SHP77 treated with DMSO at 0.1 percent for 48 hours (cell line): ENCODE measurements at regions not wholly inside any gene's neighbourhood (a gene's known extent, or its start where the extent isn't known, plus 50 kb on each side); places are given as distances from the start of the nearest gene placed in this dataset.
"Not testable (repeated sequence)": the region's sequence is repeated elsewhere in the genome, so short reads cannot be mapped to it uniquely, and the experiment has no call there.

Experiments
- DNase-seq: peaks from one replicate; lab custom pipeline; 2025; lab: John Stamatoyannopoulos, UW

DNA sequence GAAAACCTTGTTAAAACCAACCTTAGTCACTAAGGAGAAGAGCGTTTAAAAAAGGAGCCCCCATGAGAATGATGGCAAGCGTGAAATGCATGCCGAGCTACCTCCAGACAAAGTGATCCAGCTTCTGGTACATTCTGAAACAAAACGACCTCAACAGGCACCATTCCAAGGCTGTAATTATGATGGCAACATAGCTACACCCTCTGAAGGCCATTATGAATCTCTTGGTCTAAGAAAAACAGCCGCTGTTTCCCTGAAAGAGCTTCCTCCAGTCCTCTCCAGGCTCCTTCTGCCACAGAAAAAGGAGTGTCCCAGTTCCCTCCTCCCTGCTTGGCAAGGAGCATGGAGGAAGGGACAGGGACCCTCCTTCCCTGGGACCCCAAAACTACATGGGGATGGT, 50.0 kb upstream of the ABLIM1 start:
- DNase-seq = no peak

DNA sequence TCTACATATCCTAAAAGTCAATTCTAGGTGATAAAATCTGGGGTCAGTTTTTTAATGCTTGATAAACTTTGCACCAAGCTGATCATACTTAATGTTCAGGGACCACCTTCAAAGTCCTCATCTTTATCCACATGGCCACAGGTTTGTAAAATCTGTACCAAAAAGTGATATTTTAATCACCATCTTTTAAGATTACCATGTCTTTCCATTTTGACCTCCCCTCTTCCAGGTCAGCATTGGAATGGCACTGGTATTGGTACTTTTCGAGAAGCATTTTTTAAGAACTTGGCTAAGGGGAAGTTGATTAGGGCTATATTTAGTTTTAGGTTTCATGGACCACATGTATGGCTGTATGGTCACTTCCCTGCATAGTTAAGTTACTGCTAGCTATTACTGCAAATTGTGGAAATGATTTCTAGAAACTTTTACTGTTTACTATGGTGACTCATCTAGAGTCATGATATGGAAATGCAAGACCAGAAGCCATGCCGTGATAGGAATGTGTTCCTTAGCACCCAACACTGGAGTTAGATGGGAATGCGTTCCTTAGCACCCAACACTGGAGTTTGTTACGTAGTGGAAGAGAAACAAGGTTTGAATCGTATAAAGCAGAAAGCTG, 50.8 kb upstream of the ABLIM1 start:
- DNase-seq = no peak

DNA sequence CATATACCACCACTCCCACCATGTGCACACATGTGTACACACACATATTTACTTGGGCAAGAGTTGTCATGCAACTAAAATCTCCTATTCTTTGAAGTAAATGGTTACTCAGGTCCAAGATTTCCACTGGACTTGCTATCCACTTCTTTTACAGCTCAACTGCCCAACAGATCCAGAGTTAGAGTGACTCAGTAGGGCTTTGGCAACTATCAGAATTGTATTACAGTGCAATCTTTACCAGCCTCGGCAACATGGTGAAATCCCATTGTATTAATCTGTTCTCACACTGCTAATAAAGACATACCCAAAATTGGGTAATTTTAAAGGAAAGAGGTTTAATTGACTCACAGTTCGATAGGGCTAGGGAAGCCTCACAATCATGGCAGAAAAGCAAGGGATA, 51.9 kb upstream of the ABLIM1 start:
- DNase-seq = no peak

DNA sequence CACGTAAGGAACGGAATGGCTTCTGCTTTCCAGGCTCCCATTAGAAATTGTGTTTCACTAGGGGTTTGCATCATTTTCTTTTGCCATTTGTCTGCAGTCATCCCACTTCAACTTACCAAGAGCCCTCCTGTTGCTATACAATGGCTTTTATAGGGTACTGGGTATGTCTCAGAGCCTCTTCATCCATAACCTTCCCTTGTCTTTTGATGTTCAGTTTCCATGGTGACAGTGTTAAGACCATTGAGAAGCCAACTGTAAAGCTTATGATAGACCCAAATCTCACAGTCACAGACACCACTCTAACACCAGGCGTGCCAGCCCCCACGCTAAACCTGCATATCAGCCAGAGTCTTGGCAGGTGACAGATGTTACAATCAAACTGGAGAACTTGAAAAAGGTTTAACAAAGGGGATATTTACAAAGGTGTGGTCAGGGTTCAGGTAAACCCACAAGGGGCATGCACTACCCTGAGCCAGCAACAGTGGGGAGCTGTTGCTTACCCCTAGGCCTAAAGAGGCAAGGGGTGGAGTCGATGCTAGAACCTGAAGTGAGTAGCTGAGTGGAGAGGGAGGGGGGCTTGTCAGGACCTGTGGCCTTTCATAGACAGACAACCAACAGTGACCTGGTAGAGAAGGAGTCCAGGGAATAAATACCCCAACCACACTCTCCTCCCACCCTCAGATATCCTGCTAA, 53.2 kb upstream of the ABLIM1 start:
- no peak for DNase-seq

DNA sequence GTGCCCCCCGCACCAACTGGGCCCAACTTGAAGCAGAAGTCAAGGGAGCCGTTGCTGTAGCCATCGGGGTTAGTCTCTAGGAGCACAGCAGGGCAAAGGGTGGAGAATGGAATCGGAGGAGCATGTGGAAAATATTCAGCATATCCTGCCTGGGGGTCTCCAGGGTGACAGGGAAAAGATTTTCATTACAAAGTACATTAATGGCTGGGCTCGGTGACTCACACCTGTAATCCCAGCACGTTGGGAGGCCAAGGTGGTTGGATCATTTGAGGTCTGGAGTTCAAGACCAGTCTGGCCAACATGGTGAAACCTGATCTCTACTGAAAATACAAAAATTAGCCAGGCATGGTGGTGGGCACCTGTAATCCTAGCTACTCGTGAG, 53.8 kb upstream of the ABLIM1 start:
- DNase-seq = no peak

DNA sequence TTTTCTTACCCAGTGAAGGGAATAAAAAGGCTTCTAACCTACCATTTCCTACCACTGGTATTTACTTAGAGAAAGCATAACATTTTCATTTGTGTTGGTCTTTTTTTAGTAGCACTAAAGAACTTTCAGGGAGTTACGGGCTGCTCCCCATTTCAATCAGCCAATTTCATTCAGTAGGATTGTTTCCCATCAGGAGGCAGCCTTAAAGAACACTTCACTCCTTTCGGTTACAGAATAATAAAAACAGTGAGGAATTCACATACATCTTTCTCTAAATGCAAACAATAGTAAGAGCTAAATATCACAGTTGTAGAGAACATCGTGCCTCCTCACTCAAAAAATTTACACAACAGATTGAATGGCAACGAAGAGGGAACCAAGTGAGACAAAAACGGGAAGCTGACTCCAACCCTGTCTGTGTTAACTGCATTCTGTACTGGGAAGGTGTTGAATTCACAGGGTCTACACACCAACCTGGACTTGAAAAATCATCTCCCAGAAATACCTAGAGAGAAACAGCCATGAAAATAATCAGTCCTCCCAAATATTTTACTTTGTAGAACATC, 55.5 kb upstream of the ABLIM1 start:
- DNase-seq = no peak

DNA sequence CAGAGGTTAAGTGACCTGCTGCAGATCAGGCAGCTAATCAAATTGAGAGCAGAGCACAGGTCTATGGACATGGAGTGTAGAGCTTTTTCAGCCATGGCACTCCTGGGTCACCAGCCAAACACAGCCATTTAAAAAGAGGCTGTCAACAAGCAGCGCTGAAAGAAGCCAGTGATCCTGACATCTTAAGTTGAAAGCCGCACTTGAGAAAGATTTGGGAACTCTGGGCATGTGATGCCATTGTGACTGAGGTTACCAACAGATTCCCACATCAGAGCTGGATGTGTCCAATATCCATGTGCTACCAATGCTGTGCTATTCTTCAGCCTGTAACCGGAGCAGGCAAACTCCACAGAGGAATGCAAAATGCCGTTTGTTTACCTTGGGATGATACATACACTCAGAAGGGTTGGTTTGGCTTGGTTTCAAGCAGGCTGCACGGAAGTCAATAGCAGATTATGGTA, 56.2 kb upstream of the ABLIM1 start:
- peak; percentile 30 for DNase-seq

DNA sequence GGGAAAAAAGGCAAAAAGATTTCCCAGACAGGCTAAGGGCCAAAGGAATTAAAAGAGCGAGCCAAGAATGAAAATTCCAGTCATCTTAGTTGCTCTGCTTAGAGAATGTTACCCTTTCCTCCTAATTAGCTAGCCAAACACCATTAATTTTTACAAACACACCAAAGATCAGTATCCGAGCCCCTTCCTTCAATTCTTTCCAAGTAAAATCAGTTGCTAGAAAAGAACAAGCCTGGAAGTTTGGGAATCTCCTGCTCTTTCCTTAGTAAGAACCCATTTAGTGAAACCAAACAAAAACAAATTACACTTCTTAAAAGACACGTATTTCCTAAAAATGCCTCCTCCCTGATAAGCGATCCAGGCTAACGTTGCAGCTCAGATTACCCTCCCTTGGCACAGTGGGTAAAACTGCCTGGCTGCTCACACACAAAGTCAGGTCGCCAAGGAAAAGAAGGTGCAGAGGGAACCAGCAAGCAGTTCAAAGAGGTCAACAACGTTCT, 57.1 kb upstream of the ABLIM1 start:
- DNase-seq = no peak

DNA sequence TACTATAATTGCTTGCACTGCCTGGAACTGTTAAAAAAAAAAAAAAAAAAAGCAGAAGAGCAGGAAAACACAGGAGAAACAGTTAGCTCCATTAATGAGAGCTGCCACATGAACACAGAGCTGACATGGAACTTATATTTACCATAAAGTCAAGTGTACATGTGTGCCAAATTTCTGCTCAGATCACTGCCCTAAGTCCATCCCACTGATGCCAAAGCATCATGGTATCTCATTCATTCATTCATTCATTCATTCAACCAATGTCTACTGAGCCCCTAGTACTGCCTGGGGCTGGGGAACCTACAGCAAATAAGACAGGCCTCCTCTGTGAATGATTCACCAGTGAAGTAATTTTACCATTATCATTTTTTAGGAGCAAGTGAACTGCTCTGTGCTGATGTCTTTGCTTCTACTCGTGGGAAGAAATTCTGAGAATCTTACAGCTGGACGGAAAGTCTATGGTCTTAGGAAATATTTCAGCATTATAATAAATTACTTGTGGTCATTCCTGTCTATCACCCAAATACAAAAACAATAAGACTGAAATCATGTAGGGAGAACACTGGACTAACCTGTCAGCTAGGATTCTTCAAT, 58.8 kb upstream of the ABLIM1 start:
- no peak for DNase-seq

DNA sequence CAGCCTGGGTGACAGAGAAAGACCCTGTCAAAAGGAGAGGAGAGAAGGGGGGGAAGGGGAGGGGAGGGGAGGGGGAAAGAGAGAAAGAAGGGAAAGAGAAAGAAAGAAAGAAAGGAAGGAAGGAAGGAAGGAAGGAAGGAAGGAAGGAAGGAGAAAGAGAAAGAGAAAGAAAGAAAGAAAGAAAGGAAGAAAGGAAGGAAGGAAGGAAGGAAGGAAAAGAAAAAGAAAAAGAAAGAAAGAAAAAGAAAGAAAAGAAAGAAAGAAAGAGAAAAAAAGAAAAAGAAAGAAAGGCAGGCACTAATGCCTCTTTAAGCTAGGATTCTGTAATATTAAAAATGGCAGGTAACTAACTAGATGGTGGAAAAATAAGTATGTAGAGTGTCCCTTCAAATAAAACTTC, 59.8 kb upstream of the ABLIM1 start:
- not testable (repeated sequence) for DNase-seq

DNA sequence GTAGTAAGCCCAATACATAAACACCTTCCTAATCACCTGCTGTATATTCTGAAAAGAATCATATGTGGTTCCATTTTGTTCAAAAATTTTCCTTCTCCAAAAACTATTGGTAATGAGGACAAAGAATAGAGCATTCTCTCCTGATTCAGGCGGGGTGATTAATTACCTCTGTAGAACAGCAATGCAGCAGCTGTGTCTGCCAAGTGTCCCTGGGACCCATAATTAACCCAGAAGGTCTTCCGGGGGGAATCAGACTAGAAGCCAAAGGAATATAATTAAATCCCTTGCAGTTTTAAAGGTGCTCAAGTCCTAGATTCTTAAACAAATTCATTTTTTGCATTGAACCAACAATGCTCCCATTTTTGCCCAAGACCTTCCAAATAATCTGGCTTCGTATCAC, 60.3 kb upstream of the ABLIM1 start:
- DNase-seq = no peak

DNA sequence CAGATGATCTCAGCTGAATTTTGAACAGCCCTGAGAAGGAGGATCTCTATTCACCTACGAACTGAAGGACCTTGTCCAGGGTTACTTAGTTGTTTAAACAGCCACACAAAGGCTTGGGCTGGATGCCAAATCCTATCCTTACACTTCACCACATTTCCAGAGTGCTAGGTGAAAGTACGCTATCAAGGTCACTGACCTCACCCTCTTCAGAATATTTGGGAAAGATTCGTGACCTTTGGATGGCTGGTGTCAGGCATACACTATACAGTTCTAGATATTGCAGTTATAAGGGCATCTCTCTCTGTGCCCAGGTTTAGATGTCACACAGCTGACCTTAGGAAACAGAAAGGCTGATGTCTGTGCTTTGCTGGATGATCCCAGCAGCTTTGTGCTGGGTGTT, 61.2 kb upstream of the ABLIM1 start:
- DNase-seq = peak; percentile 11

DNA sequence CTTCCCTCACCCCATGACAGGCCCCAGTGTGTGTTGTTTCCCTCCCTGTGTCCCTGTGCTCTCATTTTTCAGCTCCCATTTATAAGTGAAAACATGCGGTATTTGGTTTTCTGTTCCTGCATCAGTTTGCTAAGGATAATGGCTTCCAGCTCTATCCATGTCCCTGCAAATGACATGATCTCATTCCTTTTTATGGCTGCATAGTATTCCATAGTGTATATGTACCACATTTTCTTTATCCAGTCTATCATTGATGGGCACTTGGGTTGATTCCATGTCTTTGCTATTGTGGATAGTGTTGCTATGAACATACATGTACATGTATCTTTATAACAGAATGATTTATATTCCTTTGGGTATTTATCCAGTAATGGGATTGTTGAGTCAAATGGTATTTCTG, 61.9 kb upstream of the ABLIM1 start:
- not testable (repeated sequence) for DNase-seq

DNA sequence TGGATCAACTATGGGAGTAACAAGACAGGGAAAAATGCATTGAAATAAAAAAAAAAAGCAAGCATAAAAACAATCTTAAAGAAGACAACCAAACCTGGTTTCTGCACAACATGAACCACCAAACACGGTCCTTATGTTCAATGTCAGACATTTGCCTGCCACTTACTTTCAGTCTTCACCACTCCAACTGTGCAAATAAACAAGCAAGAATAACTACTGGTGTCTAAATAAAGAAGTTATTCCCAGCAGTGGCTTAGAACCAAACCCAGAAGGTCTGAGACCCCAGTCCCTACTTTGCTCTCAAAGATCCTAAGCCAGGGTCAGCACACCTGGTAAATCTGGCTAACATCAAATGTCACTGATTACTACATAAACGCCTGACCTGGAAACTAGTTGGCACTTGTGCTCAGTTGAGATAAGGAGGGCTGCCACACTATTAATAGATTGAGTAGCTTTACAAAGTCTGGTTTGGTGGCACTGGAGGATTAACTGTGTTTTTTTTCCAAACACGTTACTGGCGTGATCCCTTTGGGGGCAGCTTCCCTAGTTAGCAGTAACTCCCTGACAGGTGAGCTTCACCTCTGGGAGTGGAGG, 62.7 kb upstream of the ABLIM1 start:
- DNase-seq = no peak

DNA sequence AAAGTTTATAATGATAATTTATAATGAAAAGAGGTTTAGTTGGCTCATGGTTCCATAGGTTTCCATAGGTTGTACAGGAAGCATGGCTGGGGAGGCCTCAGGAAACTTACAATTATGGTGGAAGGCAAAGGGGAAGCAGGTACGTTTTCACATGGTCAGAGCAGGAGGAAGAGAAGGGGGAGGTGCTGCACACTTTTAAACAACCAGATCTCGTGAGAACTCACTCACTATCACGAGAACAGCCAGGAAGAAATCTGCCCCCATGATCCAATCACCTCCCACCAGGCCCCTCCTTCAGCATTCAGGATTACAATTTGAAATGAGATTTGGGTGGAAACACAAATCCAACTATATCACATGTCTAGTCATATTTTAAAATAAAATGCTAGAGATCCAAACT, 64.1 kb upstream of the ABLIM1 start:
- not testable (repeated sequence) for DNase-seq

DNA sequence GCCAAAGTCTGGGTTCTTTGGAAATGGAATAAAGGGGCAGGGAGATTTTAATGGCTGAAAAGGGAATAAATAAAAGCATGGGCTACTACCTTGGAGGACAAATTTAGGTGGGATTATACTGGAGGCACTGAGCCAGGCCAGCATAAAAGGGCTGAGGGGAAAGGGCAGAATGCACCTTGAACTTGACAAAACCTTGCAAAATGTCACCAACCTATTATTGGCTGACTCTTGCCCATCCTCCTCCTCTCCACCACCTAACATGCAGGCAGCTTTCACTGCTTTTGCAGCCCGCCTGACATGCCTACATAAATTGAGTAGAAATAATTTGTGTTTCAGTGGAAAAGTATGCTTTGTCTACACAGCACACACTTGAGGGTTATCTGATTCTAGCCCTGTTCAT, 65.3 kb upstream of the ABLIM1 start:
- no peak for DNase-seq

DNA sequence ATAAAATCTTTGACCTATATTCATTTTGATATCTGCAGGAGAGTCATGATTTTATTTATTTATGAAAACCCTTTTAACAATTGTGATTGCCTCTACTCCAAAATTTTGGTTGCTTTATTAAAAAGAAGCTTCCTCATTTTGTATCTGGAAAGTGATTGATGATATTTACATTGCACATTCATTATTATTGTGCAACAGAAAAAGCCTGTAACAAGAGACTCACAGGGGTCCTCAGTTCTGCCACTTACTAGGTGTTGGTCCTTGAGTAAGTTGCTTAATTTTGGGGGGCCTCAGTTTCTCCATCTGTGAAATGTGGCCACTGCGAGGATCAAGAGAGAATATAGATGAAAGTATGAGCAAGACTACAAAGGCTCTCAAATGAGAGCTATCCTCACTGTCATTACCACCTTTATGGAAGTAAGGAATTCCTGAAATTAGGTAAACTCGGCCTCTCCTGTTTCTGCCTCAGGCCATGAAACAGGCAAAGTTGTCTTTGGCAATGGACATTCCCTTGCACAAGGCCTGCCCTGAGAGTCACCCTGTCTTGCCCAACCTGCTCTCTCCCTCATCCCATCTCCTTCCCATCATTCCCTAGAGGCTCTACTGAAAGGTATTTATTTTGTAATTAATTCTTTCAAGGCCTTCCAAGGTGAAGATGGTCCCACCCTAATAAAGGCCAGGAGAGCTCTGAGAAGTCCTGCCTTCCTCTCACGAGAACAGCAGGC, 66.1 kb upstream of the ABLIM1 start:
- DNase-seq = no peak

DNA sequence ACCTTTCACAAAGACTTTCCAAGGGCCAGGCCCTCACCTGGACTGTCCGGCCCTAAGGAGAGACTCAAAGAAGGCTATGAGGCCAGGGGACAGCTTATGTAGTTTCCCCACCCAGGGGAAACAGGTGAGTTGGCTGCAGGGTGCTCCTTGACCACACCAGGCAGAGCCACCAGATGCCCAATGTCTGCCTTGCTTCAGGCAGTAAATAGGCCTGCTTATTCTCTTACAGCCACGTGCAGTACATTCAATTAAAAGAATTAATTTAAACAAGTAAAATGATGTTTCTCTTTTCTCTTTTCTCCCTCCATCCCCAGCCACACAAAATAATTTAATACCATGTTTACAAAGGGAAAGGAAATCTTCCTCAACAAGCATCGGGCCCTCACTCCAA, 66.6 kb upstream of the ABLIM1 start:
- no peak for DNase-seq

DNA sequence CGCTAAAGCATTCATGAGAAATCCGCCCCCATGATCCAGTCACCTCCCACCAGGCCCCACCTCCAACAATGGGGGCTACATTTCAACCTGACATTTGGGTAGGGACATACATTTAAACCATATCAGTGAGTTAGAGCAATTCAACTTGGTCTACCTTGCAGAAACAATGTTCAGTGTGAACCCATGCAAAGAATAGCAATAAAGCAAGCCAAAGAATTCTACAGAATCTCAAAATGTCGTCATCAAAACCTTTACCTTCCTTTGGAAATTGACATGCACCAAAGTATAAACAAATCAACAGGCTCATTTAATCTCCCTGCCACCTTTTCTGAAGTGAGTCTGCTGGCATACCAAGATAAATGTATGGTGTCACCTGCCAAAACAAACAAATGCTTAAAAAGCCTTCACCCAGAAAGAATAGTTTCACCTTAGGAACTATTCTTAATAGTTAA, 68.8 kb upstream of the ABLIM1 start:
- no peak for DNase-seq

DNA sequence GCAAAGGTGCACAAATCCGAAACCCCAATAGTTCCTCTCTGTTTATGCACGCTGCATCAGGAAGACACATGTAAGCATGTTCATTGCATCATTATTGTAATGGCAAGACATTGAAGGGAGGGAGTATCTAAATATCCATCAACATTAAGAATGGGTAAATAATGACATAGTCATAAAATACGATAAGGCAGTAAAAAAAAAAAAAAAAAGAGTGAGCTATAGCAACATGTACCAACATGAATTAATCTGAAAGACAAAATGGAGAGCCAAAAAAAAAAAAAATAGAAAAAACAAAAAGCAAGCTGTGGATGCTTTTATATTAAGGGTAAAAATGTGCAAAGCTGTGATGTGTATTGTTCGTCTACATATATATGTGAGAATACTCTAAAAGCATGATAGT, 70.2 kb upstream of the ABLIM1 start:
- DNase-seq = no peak

DNA sequence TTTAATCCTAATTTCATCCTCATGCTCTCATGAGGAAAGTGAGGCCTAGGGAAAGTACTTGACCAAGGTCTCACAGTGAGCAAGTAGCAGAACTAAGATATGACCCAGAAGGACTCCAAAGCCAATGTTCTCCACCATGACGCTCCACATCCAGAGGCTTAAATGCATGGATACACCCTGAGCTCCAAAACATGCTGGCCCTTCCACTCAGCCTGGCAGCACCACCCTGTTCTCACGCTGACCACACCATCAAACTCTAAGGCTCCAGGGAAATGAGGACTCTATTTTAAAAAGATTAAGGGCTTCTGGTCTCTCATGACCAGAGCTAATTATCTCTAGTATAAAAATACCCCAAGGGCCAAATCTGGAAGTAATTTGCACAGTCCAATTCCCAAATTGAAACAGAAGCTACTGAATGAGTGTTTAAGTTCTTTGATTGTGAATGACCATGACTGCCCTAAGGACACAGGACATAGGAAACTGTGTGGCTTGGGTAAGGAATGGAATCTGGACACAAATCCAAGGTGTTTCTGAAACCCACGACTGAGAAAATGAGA, 71.1 kb upstream of the ABLIM1 start:
- DNase-seq = no peak

DNA sequence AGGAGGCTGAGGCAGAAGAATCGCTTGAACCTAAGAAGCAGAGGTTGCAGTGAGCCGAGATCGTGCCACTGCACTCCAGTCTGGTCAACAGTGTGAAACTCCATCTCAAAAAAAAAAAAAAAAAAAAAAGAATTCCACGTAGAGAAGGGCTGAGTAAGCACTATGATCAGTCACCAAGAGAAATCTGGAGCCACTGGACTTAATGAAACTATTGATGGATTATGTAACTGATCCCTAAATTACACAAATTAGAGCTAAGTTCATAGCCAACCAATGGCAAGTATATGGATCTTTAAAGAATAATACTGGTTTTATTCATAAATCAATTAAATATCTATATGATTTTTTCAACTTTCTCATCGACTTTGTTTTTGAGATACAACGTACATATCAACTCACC, 72.2 kb upstream of the ABLIM1 start:
- no peak for DNase-seq
